ENCODE measurements at regions not wholly inside any gene's neighbourhood (a gene's known extent, or its start where the extent isn't known, plus 50 kb on each side); places are given as distances from the start of the nearest gene placed in this dataset.

DNA sequence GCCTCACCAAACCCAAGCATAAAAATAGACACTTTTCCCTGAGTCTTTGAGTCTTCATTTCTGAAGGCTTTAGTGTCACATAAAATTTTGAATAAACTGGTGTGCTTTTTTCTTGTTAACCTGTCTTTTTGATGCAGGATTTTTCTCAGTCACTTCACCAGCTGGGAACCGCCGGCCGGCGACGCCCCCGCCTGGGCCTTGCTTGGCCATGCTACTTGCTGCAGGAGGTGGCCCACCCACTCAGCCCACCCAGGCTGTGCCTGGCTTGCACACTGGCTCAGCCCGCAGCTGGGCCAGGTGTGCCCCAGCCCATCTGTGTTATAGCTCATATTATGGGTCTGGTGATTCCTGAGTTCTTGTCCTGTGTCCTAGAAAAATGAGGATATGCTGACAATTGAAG lies 247.4 kb upstream of the CACNA2D1 start:
- POLR2A ChIA-PET: no interaction called here

More for the DNA sequence above, 247.4 kb upstream of the CACNA2D1 start:
- SMC1A ChIA-PET (ENCODE audit: uncharacterized antibody, unreplicated experiment): interaction anchor here (0.7 kb wide), 1 partner anchor 16 kb away, joined by 3 read pairs; no protein-coding TSS in a partner anchor
- WGBS (ENCODE audit: insufficient coverage, insufficient replicate concordance, low lambda C conversion rate, missing lambda C conversion rate): 92% methylated on average over 7 of the region's 7 CpGs
- H4K20me1 ChIP-seq (ENCODE audit: control insufficient read depth, insufficient read depth): no peaks in the 10 kb centered on the region
- H3K79me2 ChIP-seq (ENCODE audit: control insufficient read depth, insufficient read depth, low read length): no peaks in the 10 kb centered on the region
- no peak overlapping the region for H3K9ac ChIP-seq (ENCODE audit: control insufficient read depth, insufficient read depth, low read length)
- H3K27me3 ChIP-seq (replicated peaks in 1 of 2; ENCODE audit: control insufficient read depth in 2 of 2, insufficient read depth in 2 of 2, low read length in 1 of 2): no peaks in the 10 kb centered on the region
- no peaks in the 10 kb centered on the region for H3K9me3 ChIP-seq (replicated peaks; ENCODE audit: control insufficient read depth, insufficient read depth, low read length)
- CTCF ChIA-PET: no interaction called here
- ATAC-seq (no peak), DNase-seq (ENCODE audit: low read depth, low spot score) (no peak), FAIRE-seq (no peak)
- no peak overlapping the region for H2AFZ ChIP-seq (ENCODE audit: control insufficient read depth, low read depth, low read length)
- H3K36me3 ChIP-seq (ENCODE audit: control insufficient read depth in 2 of 2, insufficient read depth in 2 of 2, low read length in 1 of 2): no peaks in the 10 kb centered on the region
- no peaks in the 10 kb centered on the region for H3K4me1 ChIP-seq (ENCODE audit: control insufficient read depth, insufficient read depth, low read length)
- RAD21 ChIA-PET (ENCODE audit: unreplicated experiment): interaction anchor here (0.8 kb wide), 1 partner anchor 13 kb away, joined by 3 read pairs; no protein-coding TSS in a partner anchor
- in situ Hi-C loops (cut with MboI) (no loop called here), intact Hi-C loops (cut with micrococcal nuclease; ENCODE audit: unreplicated experiment) (no loop called here)
- H3K27ac ChIP-seq (ENCODE audit: control insufficient read depth, insufficient read depth): no peak overlapping the region
- no peak overlapping the region for H3K4me3 ChIP-seq
- no TSS peak for BruUV-seq (replicated peaks)
- H3K4me2 ChIP-seq (ENCODE audit: control insufficient read depth, insufficient read depth): no peak overlapping the region
- TF ChIP-seq GABPA (IDR thresholded peaks at IDR 0.05; ENCODE audit: low read depth) (no peak), TAF1 (IDR thresholded peaks at IDR 0.05; ENCODE audit: borderline replicate concordance, low read depth, low read length) (no peak), CREB1 (IDR thresholded peaks at IDR 0.05; ENCODE audit: low read depth) (no peak), MEF2A (IDR thresholded peaks at IDR 0.05; ENCODE audit: insufficient read depth, low read depth, low read length) (no peak), SP1 (IDR thresholded peaks at IDR 0.05; ENCODE audit: low read depth, low read length) (no peak), NBN (IDR thresholded peaks at IDR 0.05) (no peak), TCF12 (IDR thresholded peaks at IDR 0.05; ENCODE audit: low read depth, low read length) (no peak), IKZF2 (IDR thresholded peaks at IDR 0.05) (no peak), NFYB (IDR thresholded peaks at IDR 0.05; ENCODE audit: insufficient read depth, low read depth, low read length) (no peak), KDM1A (IDR thresholded peaks at IDR 0.05; ENCODE audit: borderline replicate concordance) (no peak), SUPT20H (IDR thresholded peaks at IDR 0.05; ENCODE audit: borderline replicate concordance, control insufficient read depth, low read depth, low read length) (no peak), EP300 (IDR thresholded peaks at IDR 0.05; ENCODE audit: borderline replicate concordance in 1 of 2, control insufficient read depth in 1 of 2, low read depth in 2 of 2, low read length in 2 of 2) (no peak), BCL11A (IDR thresholded peaks at IDR 0.05; ENCODE audit: low read depth, low read length) (no peak), KLF5 (IDR thresholded peaks at IDR 0.05; ENCODE audit: partially characterized antibody) (no peak)
- TF ChIP-seq, protein P1, sequence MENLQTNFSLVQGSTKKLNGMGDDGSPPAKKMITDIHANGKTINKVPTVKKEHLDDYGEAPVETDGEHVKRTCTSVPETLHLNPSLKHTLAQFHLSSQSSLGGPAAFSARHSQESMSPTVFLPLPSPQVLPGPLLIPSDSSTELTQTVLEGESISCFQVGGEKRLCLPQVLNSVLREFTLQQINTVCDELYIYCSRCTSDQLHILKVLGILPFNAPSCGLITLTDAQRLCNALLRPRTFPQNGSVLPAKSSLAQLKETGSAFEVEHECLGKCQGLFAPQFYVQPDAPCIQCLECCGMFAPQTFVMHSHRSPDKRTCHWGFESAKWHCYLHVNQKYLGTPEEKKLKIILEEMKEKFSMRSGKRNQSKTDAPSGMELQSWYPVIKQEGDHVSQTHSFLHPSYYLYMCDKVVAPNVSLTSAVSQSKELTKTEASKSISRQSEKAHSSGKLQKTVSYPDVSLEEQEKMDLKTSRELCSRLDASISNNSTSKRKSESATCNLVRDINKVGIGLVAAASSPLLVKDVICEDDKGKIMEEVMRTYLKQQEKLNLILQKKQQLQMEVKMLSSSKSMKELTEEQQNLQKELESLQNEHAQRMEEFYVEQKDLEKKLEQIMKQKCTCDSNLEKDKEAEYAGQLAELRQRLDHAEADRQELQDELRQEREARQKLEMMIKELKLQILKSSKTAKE (IDR thresholded peaks at IDR 0.05; ENCODE audit: low read depth, poor library complexity, severe bottlenecking): no peak
